Activated gamma-delta T cell (primary cell): ENCODE measurements at regions not wholly inside any gene's neighbourhood (a gene's known extent, or its start where the extent isn't known, plus 50 kb on each side); places are given as distances from the start of the nearest gene placed in this dataset.

Experiments used
- DNase-seq: peaks from one replicate; lab custom pipeline; 2025; lab: John Stamatoyannopoulos, UW

DNA sequence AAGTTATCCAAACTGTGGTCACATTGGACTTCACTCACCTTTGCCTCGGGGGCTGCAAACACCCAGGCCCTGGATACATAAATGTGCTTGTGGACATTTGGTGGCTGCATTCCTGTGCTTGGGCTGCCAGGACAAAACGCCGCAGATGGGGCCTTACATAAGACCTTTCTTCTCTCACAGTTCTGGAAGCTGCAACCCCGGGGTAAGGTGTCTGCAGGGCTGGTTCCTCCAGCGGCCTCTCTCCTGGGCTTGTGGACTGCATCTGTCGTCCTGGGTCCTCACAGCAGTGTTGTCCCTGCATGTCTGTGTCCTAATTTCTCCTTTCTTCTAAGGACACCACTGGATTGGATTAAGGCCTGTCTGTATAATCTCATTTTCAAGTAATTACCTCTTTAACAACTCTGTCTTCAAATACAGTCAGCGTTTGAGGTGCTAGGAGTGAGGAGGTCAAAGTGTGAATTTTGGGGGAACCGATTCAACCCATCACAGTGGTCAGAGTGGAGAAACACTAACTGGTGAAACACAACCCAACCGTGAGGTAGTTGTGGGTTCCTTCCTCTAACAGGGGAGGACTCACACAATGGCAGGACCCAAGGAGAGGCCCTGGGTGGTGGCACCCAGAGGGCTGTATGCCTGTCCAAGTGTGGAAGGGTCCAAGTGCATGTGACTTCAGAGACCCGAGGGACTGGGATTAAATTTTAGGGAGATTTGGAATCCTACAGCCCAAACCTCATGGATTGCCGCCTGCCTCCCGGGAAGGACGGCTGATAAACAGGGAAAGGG, 415.6 kb downstream of the IRX2 start:
- no peak for DNase-seq

DNA sequence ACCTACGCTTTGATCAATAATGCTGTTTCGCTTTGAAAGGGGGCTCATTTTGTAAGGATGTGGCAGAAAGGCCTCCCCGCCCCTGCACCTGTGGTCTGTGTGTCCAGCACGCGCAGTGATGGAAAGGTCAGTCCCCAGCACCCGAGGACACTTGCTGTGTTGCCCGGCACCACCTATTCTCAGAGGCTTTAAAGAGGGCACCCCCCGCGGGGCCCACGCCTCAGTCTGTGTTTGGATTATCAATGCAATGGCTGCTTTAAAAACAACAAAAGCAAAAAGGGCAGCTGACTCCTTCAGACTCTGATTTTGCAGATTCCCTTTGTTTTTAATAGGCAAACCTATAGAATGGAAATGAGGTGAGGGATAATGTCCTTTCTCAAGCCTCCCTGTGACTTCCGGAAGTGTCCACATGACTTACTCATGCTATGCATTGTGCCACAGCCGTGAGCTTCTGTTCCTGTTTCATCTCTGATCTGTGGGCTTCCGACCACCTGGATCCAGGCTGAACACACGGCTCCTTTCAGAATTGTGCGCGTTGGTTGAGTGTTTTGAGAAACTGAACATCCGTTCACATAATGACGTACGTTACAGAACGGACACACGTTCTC, 416.2 kb downstream of the IRX2 start:
- DNase-seq: no peak

DNA sequence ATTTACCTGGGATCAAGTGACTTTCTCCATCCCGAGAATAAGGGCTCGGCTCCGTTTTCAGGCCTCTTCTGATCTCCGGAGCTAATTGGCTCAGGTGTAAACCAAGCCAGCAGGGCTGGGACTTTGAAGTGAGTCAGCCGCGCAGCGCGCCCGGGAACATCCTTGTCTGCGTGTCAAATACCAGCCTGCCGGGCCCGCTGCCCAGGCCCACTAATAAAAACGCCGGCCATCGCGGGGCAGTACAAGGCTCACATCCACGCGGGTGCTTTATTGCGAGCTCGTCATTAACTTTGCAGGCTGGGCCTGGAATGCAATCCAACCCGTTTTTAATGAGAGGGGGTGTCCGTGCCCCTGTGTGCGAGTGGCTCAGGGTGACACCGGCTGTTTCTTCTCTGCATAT, 416.8 kb downstream of the IRX2 start:
- no peak for DNase-seq

DNA sequence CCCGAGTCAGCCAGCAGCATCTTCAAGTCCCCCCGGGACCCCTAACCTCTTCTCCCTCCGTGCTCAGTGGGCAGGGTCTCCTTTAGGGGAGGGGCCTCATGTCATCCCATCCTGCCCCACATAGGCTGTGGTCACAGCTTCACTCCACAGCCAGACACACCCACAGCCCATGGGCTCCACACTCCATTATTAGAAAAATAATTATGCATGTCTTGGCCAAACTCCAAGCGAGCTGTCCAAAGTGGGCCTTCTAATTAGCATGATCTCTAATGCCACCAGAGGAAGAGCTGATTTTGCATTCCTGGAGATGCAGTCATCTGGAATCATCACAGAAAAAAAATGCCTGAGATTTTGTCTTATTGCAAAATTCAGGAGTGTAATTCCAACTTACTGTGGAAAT, 418.2 kb downstream of the IRX2 start:
- DNase-seq: no peak

DNA sequence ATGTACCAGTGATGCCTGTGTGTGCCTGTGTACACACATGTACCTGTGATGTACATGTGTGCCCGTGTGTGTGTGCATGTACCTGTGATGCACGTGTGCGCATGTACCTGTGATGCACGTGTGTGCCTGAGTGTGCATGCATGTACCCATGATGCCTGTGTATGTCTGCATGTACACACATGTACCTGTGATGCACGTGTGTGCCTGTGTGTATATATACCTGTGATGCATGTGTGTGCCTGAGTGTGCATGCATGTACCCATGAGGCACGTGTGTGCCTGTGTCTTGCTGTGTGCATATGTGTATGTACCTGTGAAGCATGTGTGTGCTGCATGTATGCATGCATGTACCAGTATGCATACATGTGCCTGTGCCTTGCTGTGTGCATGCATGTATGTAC, 419.0 kb downstream of the IRX2 start:
- no peak for DNase-seq

DNA sequence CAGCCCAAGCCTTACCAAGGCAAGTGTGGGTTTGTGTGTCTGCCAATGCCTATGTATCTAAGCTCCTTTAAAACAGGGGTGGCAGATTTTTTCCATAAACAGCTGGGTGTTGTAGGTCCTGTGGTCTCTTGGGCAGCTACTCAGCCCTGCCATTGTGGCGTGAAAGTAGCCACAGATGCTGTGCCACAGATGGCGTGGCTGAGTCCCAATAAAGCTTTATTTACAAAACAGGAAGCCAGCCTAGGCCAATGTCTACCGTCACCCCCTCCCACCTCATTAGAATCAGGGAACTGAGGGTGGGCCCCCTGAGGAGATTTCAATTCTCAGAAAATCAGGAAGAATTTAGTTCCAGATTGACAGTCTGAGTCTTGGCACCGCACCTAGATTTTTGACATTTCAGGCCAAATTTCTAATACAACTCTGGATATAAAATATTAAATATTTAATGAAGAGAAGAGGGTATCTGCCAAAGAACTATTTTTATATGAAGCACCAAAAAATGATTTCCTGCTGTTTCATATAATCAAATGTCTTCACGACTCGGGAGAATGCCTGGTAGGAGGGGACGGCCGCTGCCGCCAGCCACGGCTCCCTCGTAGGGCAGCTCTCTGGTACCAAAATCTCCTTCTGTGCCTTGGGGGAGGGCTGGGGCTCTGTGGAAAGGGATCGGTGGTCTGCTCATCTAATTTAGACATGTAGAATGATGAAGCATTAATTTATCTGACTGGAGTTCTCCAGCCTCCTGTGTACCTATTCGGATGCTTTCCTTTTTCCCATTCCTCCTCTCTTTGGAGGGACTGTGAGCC, 420.9 kb downstream of the IRX2 start:
- DNase-seq: no peak

DNA sequence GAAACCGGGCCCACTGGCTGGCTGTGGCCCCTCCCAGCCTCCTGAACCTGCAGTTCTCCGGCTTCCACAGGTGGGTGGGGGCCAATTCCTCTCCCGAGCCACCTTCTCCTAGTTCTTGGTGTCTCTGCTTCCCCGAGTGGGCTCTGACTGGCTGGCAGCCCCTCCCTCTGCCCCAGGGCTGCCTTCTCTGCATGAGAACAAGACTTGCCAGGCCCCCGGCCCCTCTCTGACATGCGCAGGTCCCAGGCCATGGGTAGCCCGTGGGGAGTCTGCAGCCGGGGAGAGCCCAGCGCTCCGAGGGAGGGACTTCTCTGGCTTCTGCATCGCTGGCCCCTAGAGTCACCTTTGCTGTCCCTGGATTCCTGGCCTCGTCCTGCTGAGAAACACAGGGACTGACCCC, 421.7 kb downstream of the IRX2 start:
- no peak for DNase-seq

DNA sequence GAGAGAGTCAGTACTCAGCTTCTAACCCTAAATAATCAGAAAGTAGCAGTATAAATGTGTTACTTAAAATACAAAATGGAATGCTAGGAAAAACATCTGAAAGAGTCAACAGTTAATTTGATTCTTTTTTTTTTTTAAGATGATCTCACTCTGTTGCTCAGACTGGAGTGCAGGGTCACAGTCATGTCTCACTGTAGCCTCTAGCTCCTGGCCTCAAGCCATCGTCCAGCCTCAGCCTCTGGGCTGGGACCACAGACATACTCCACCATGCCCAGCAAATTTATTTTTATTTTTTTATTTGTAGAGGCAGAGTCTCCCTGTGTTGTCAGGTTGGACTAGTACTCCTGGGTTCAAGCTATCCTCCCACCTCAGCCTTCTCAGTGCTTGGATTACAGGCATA, 424.9 kb downstream of the IRX2 start:
- no peak for DNase-seq

DNA sequence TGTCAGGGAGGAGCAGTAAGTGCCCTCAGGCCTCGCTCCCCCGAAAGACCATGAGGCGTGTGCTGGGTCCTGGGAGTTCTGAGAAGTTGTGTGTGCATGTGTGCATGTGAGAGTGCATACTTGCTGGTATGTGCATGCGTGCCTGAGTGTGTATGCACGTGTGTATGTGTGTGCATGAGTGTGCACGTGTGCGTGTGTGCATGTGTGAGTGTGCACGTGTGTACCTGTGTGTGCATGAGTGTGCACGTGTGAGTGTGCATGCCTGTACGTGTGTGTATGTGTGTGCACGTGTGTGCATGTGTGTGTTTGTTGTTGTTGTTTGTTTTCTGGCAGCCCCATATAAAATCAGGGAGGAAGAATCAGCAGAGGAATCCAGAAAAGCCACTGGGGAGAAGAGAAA, 426.7 kb downstream of the IRX2 start:
- no peak for DNase-seq

DNA sequence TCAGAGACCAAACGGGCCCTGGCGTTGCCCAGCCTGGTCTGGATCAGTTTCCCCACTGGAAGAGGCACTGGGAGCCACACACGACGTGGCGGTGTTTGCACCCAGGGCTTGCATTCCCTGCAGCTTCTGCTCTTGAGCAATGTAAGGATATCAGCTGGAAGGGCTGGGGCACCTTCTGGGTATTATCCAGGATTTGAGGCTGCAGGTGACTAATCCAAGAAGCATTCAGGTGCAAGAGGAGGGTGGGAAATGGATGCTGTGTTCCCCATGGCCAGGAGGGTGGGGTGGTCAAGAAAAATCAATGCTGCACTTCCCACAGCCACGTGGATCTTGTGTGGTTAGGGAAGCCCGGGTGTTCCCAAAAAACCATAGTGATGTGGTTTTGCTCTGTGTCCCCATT, 430.9 kb downstream of the IRX2 start:
- no peak for DNase-seq

DNA sequence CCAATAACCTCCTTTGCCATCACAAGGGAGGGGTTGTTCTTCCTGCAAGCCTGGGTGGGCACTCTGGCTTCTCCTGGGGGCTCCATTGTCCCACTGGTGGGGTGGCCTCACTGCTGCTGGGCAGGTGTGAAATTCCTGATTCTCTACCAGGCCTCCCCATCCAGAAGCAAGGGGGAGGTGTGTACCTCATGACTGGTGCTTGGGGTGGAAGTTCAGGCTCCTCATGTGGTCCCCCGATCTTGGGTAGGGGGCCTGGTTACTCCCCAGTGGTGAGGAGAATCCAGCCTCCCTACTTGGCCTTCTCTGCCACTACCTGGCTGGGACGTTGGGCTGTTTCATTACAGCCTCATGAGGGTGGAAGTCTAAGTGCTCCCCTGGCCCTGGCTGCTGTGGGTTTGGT, 433.9 kb downstream of the IRX2 start:
- DNase-seq: no peak

DNA sequence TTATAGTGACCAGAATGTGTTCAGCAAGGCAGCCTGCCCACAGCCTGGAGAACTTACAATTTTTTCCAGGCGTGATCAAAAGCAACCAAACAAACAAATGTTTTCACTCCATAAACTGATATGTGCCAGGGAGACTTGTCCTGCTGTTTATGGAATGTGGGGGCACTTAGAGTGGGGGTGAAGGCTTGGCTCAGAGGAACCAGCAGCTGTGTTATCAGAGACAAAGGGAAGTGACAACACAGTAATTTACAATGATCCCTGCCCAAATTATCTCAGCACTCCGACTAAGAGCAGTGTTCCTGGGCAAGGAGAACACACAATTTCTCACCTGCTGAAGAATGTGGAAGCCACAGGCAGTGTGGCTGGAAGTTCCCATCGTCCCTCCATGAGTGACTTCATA, 429.1 kb upstream of the IRX4 start:
- DNase-seq: no peak

DNA sequence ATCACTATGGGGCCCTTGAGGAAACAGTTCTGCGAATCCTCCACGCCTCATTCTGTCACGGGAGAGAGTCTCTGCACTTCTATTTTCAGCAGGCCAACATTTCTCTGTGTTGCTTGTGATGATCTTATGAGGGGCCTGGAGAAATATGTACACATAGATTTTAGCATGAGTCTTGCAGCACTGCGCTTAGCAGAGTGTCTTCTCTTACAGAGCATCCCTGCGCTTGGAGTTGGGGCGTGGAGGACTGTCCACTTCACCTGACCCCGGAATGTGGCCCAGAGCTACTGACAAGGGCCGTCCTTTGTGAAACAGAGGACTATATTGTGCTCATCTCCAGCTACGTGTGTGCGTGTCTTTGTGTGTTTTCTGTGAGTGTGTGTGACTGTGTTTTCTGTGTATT, 428.2 kb upstream of the IRX4 start:
- no peak for DNase-seq

DNA sequence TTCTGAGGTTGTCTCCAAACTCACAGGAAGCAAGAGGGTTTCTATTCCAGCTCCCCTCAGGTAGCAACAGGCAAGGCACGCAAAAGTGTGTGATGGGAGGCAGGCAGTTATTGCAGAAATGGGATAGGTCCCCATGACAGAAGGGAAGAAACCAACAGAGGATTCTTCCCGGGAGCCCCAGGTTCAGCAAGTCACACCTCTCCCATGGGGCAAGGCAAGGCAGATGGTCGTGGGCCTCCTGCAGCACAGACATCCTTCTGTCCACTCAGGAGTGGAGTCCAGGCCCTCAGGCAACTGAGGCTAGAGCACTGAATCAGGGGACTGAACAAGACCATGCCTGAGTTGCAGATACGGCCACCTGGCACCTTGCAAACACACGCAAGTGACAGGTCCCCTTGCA, 424.9 kb upstream of the IRX4 start:
- DNase-seq: no peak

DNA sequence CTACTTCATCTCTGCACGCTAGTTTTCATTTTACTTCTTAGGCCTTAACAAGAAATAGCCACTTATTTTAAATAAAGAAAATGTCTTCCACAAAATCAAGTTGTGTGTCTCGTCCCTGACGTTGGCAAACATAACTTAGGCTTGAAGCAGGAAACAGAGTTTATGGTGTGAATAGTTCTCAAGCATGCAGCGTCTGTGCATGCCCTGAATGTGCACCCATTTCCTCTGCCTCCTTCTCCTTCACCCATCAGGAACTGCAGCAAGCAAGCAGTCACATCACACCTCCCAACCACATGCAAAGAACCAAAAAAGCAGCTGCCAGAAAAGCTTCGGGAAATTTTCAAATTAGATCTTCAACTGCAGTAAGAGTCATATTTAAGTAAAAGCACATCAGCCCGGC, 424.0 kb upstream of the IRX4 start:
- no peak for DNase-seq

DNA sequence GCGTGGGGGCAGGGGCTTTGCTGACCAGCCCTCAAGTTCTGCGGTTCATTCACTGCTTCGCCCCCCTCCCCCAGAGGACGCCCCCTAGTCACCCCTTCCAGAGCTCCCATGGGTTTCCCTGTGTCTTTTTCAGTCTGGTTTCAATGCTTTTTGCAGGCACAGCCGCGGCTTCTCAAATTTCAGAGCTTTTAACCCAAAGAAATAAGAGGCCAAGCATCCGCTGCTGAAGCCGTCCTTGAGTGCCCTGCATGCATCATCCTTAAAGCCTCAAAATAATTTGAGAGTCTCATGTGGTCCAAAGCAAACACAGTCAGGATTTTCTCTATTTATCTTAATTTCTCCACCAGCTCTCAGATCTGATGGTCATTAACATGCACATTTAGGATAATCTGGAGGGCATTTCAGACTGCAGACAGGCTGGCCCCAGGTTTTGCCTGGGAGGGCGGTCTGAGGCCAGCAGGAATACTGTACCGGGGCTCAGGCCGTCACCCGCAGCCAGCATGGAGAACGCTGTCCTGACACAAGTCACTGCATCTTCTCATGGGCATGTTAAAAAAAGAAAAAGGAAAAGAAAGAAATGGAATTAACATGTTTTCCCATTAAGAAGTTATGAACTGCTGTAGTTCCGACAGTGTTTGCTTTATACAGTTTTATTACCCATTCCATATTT, 420.8 kb upstream of the IRX4 start:
- DNase-seq: no peak

DNA sequence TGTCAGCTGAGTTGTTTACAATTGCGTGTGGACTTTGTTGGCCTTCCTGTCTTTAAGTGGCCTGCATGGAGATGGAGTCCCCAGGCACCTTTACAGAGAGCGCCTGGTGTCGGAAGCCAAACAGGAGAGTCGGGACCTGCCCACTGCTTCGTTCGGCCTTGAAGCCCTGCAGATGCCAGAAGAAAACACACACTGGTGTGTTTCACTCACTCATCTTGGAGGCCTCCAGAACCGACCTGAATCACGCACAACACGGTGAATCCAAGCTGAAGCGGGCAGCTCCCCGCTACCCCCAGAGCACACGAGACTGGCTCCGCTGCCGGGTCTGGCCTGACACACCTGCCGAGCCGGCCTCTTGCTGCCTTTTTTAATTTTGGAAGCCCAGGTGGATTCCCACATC, 419.4 kb upstream of the IRX4 start:
- DNase-seq: no peak

DNA sequence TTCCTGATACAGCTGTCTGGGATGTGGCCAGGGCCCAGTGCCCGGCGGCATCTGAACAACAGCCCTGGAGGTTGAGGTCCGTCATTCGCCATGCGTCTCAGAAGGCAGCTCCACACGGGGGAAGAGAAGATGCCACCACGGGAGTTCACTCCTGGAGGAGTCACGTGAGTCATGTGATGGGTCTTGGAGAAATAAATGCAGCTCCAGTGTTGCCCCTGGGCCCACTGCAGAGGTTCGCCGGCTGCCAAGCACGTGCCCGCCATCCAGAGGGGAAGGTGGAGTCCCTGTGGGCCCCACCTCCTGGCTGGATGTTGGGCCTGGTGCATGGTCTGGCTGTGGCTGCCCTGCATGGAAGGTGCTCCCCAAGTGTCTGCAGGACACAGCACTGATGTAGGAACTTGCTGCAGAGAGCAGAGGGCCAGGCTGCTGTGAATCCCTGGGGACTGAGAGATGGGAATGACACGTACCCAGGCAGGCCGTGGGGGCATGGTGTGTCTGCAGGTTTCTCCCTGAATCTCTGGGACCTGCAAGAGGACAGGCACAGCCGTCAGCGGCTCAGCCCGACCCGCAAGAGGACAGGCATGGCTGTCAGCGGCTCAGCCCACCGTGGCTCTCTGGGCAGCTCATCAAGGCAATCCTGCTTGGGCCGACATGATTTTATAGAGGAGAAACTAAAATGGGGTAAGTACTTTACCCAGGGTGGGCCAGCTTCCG, 418.3 kb upstream of the IRX4 start:
- no peak for DNase-seq

DNA sequence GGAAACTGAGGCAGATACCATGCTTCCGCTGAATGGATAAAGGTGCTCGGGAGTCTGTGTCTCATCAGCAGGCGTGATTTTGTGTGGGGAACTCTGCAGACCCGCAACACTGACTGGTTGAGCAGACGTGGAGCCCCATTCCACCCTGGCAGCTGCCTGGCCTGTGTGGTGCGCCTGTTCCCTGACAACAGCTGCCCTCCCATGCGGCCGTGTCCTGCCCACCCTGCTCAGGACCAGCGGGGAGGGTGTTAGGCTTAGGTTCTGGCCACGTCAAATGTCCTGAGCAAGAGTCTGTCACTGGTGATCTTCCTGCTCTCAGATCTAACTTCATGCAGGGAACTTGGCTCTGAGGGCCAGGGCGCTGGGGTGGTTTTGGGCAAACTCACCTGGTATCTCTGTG, 417.7 kb upstream of the IRX4 start:
- no peak for DNase-seq

DNA sequence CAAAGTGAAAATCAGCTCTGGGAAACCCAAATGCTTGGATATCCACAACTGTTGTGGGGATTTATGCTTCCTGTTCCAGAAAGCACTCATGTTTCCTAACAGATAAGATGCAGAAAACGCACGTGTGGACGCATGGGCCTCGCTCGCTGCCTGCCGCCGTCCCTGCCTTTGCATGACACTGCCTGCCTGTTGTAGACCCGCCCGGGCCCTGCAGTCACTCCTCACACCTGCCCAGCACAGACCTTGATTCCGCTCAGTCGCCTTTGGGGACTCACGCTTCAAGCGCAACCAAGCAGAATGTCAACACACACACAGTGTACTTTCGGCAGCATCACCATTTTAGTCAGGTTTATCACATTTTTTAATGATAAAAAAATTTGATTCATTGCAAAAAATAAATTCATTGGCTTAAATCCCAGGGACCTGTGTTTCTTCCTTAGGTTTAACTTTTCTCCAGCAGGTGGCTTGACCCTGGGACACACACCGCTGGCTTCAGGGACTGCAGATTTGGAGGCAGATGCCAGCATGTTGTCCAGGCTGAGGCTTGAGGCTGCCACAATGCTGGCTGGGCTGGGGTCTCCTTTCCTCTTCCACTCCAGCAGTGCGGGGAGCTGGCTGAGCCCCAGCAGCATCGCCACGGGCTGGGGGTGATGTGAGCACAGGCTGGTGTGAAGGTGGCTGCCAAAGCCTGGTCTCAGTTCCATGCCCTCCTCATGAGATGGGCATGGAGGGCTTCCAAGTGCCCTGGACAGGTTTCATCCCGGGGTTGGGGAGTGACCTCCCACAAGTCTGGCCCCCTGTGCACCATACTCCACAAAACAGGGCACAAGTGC, 416.9 kb upstream of the IRX4 start:
- no peak for DNase-seq

DNA sequence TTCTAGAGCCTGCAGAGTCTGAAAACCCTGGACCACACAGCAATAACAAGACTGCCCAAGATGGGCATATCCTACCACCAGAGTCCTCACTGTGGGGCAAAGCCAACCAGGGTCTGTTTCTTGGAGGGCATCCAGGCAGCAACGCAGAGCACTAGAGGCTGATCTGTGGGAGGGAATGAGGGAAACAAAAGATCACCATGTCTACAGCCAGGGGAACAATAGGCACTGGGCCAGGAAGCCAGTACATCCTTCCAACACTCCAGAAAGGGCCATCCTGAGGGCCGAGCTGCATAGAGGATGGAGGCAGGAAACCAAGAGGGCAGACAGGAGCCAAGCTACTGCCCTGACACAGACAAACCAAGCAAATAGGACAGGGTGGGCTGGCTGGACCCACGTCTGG, 416.1 kb upstream of the IRX4 start:
- DNase-seq: no peak
